ENCODE measurements at regions not wholly inside any gene's neighbourhood (a gene's known extent, or its start where the extent isn't known, plus 50 kb on each side); places are given as distances from the start of the nearest gene placed in this dataset.

DNA sequence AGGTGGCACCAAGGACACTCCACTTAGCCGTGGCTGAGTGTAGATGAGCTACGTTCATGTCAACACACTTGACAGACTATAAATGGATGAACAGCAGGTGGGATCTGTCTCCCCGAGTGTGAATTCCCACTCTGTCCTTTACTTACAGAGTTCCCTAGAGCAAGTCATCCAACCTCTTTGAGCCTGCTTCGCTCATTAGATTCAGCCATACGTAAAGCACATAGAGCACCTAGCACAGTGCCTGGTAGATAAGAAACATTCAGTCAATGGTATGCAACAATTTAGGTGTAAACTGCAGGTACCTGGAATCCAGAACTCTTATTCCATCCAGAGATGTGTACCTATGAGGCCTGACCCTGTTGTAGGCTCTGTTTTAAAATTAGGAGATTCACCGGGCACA lies 227.8 kb upstream of the C16orf82 start:
- TF ChIP-seq, protein P1, sequence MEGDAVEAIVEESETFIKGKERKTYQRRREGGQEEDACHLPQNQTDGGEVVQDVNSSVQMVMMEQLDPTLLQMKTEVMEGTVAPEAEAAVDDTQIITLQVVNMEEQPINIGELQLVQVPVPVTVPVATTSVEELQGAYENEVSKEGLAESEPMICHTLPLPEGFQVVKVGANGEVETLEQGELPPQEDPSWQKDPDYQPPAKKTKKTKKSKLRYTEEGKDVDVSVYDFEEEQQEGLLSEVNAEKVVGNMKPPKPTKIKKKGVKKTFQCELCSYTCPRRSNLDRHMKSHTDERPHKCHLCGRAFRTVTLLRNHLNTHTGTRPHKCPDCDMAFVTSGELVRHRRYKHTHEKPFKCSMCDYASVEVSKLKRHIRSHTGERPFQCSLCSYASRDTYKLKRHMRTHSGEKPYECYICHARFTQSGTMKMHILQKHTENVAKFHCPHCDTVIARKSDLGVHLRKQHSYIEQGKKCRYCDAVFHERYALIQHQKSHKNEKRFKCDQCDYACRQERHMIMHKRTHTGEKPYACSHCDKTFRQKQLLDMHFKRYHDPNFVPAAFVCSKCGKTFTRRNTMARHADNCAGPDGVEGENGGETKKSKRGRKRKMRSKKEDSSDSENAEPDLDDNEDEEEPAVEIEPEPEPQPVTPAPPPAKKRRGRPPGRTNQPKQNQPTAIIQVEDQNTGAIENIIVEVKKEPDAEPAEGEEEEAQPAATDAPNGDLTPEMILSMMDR (IDR thresholded peaks at IDR 0.05; ENCODE audit: low read depth, low read length, poor library complexity, severe bottlenecking): no peak
- TF ChIP-seq EZH2phosphoT487 (IDR thresholded peaks at IDR 0.05; ENCODE audit: borderline replicate concordance, low read length): no peak
